ENCODE measurements at regions not wholly inside any gene's neighbourhood (a gene's known extent, or its start where the extent isn't known, plus 50 kb on each side); places are given as distances from the start of the nearest gene placed in this dataset.

DNA sequence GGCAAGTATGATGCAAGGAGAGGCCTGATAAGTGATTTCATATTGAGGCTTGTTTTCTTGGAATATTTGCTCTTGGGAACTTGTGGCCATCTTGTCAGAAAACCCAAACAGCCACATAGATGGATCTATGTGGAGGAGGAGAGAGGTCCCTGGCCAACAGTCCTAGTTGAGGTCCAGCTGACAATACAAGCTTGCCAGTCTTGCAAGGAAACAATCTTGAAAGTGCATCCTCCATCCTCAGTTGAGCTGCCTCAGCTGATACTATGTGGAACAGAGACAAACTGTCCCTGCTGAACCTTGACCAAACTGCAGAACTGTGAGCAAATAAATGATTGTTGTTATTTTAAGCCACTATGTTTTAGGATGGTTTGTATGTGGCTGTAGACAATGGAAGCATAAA lies 146.4 kb downstream of the TMX1 start:
- no peak for TF ChIP-seq FOXM1 (IDR thresholded peaks at IDR 0.05; ENCODE audit: low read depth)
- TF ChIP-seq, protein P1, sequence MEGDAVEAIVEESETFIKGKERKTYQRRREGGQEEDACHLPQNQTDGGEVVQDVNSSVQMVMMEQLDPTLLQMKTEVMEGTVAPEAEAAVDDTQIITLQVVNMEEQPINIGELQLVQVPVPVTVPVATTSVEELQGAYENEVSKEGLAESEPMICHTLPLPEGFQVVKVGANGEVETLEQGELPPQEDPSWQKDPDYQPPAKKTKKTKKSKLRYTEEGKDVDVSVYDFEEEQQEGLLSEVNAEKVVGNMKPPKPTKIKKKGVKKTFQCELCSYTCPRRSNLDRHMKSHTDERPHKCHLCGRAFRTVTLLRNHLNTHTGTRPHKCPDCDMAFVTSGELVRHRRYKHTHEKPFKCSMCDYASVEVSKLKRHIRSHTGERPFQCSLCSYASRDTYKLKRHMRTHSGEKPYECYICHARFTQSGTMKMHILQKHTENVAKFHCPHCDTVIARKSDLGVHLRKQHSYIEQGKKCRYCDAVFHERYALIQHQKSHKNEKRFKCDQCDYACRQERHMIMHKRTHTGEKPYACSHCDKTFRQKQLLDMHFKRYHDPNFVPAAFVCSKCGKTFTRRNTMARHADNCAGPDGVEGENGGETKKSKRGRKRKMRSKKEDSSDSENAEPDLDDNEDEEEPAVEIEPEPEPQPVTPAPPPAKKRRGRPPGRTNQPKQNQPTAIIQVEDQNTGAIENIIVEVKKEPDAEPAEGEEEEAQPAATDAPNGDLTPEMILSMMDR (IDR thresholded peaks at IDR 0.05) = no peak

All from SK-N-SH (cell line).